ENCODE measurements at regions not wholly inside any gene's neighbourhood (a gene's known extent, or its start where the extent isn't known, plus 50 kb on each side); places are given as distances from the start of the nearest gene placed in this dataset.
A peak's percentile ranks its signal among the peaks of the same experiment; 100 is the strongest.

DNA sequence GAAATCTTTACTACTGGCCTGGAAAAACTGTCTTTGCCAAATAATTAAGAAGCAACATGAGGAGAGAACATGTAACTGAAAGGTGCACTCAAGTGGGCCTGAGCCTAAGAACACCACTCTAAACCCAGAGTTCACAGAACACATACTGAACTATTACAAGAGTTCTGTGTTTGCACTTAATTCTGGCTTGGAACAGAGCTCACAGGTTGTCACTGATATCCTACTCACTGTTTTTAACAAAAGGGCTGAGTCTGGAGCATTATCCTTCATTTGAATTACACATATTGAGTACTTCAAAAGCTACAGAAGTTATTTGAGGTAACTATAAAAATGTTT, 164.7 kb downstream of the OGFRL1 start:
- Mint-ChIP-seq H3K36me3 (no peaks in the 10 kb centered on the region), H3K4me1 (no peaks in the 10 kb centered on the region), H3K27ac (no peak overlapping the region), H3K9me3 (peaks cover 0 to 6% (median 4%) of the 10 kb centered on the region in 7 donors), H3K4me3 (no peak overlapping the region), H3K27me3 (ENCODE audit: low read depth in 3 of 3) (peaks cover 0 to 2% (median 1%) of the 10 kb centered on the region in 3 donors)
- Histone ChIP-seq H3K79me2 (ENCODE audit: insufficient read depth, low read length) (no peaks in the 10 kb centered on the region), H3K4me3 (replicated peaks in 1 of 3; ENCODE audit: low read depth in 2 of 3, low read length in 3 of 3) (no peak overlapping the region), H3K9ac (ENCODE audit: insufficient read depth, low read length, poor library complexity, severe bottlenecking) (no peak overlapping the region), H3K27me3 (ENCODE audit: control insufficient read depth in 2 of 2, insufficient read depth in 2 of 2, low read length in 2 of 2) (no peaks in the 10 kb centered on the region), H3K4me2 (replicated peaks; ENCODE audit: extremely low read depth, low read length, poor library complexity, severe bottlenecking) (no peak overlapping the region), H3K4me1 (ENCODE audit: control insufficient read depth in 1 of 2, insufficient read depth in 2 of 2, low read length in 2 of 2) (no peaks in the 10 kb centered on the region), H3K36me3 (replicated peaks in 1 of 2; ENCODE audit: control insufficient read depth in 1 of 2, insufficient read depth in 2 of 2, low read length in 2 of 2) (no peaks in the 10 kb centered on the region), H4K20me1 (ENCODE audit: insufficient read depth, low read length) (no peaks in the 10 kb centered on the region), H3K27ac (ENCODE audit: low read depth in 1 of 2, low read length in 2 of 2) (no peak overlapping the region), H3K9me3 (replicated peaks in 1 of 2; ENCODE audit: control insufficient read depth in 1 of 2, insufficient read depth in 1 of 2, low read length in 2 of 2) (peaks cover 0 to 6% of the 10 kb centered on the region in 2 donors), H2AFZ (ENCODE audit: insufficient read depth, low read depth, low read length, poor library complexity, severe bottlenecking) (no peak overlapping the region)
- no peak for DNase-seq
- TF ChIP-seq, protein P1, sequence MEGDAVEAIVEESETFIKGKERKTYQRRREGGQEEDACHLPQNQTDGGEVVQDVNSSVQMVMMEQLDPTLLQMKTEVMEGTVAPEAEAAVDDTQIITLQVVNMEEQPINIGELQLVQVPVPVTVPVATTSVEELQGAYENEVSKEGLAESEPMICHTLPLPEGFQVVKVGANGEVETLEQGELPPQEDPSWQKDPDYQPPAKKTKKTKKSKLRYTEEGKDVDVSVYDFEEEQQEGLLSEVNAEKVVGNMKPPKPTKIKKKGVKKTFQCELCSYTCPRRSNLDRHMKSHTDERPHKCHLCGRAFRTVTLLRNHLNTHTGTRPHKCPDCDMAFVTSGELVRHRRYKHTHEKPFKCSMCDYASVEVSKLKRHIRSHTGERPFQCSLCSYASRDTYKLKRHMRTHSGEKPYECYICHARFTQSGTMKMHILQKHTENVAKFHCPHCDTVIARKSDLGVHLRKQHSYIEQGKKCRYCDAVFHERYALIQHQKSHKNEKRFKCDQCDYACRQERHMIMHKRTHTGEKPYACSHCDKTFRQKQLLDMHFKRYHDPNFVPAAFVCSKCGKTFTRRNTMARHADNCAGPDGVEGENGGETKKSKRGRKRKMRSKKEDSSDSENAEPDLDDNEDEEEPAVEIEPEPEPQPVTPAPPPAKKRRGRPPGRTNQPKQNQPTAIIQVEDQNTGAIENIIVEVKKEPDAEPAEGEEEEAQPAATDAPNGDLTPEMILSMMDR (IDR thresholded peaks at IDR 0.05): no peak
- intact Hi-C loops (cut with micrococcal nuclease): no loop called here

DNA sequence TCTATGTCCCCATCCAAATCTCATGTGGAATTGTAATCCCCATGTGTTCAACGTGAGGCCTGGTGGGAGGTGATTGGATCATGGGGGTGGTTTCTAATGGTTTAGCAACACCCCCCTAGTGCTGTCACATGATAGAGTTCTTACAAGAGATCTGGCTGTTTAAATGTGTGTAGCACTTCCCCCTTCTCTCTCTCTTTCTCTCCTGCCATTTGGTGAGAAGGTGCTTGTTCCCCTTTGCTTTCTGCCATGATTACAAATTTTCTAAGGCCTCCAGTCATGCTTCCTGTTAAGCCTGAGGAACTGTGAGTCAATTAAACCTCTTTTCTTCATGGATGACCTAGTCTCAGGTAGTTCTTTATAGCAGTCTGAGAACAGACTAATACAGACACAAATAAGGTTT, 165.4 kb downstream of the OGFRL1 start:
- H3K4me2 ChIP-seq (replicated peaks; ENCODE audit: extremely low read depth, low read length, poor library complexity, severe bottlenecking): no peak overlapping the region
- TF ChIP-seq, protein P1 (IDR thresholded peaks at IDR 0.05): no peak
- H3K36me3 ChIP-seq (replicated peaks in 1 of 2; ENCODE audit: control insufficient read depth in 1 of 2, insufficient read depth in 2 of 2, low read length in 2 of 2): no peaks in the 10 kb centered on the region
- no peak overlapping the region for H3K4me3 Mint-ChIP-seq
- no peak overlapping the region for H3K9ac ChIP-seq (ENCODE audit: insufficient read depth, low read length, poor library complexity, severe bottlenecking)
- H3K79me2 ChIP-seq (ENCODE audit: insufficient read depth, low read length): no peaks in the 10 kb centered on the region
- no peaks in the 10 kb centered on the region for H3K4me1 Mint-ChIP-seq
- no CpG with 5 or more reads among the region's 1 CpG for WGBS (ENCODE audit: insufficient coverage)
- peak in 2 of 3 donors; percentile 1 to 3 for DNase-seq
- H3K27ac ChIP-seq (ENCODE audit: low read depth in 1 of 2, low read length in 2 of 2): no peak overlapping the region
- peaks cover 0 to 4% (median 3%) of the 10 kb centered on the region in 7 donors for H3K9me3 Mint-ChIP-seq
- H2AFZ ChIP-seq (ENCODE audit: insufficient read depth, low read depth, low read length, poor library complexity, severe bottlenecking): no peak overlapping the region
- no peak overlapping the region for H3K4me3 ChIP-seq (replicated peaks in 1 of 3; ENCODE audit: low read depth in 2 of 3, low read length in 3 of 3)
- no peak overlapping the region for H3K27ac Mint-ChIP-seq
- H3K27me3 ChIP-seq (ENCODE audit: control insufficient read depth in 2 of 2, insufficient read depth in 2 of 2, low read length in 2 of 2): no peaks in the 10 kb centered on the region
- intact Hi-C loops (cut with micrococcal nuclease): no loop called here
- peaks cover 0 to 2% (median 1%) of the 10 kb centered on the region in 3 donors for H3K27me3 Mint-ChIP-seq (ENCODE audit: low read depth in 3 of 3)
- H4K20me1 ChIP-seq (ENCODE audit: insufficient read depth, low read length): no peaks in the 10 kb centered on the region
- H3K36me3 Mint-ChIP-seq: no peaks in the 10 kb centered on the region
- no peaks in the 10 kb centered on the region for H3K4me1 ChIP-seq (ENCODE audit: control insufficient read depth in 1 of 2, insufficient read depth in 2 of 2, low read length in 2 of 2)
- peaks cover 0 to 2% of the 10 kb centered on the region in 2 donors for H3K9me3 ChIP-seq (replicated peaks in 1 of 2; ENCODE audit: control insufficient read depth in 1 of 2, insufficient read depth in 1 of 2, low read length in 2 of 2)

Data from CD14-positive monocyte (primary cell).